GM18907 (cell line): ENCODE measurements at regions not wholly inside any gene's neighbourhood (a gene's known extent, or its start where the extent isn't known, plus 50 kb on each side); places are given as distances from the start of the nearest gene placed in this dataset.

ENCODE experiments used
- ATAC-seq: cut with Tn5 transposase; IDR thresholded peaks from one replicate; pipeline ENCODE4 v1.9.1; 2021; ENCODE audit warnings: mild to moderate bottlenecking, moderate library complexity; ENCODE audit not compliant: unreplicated experiment

GRCh38 chr9:119556129-119556875, 187.1 kb upstream of the BRINP1 start:
- peak; percentile 98 for ATAC-seq

DNA sequence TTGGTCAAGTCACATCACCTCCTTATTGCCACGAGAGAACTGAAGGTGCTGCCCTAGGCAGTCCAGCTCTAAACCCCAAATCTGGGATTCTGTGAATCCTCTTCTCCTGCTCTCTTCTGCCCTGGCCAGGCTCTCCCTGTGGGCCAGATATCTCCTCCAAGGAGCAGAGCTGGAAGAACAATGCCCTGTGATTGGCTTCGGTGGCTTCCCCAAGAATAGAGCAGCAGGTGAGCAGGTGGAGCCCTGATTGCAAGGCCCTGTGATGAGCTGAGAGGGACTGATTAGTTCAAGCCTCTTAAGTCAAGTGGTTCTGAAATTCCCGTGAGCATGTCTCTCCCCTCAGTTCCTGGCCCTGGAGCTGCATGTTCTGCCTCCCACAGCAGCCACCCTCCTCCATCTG, 175.3 kb upstream of the BRINP1 start:
- ATAC-seq, result no peak

DNA sequence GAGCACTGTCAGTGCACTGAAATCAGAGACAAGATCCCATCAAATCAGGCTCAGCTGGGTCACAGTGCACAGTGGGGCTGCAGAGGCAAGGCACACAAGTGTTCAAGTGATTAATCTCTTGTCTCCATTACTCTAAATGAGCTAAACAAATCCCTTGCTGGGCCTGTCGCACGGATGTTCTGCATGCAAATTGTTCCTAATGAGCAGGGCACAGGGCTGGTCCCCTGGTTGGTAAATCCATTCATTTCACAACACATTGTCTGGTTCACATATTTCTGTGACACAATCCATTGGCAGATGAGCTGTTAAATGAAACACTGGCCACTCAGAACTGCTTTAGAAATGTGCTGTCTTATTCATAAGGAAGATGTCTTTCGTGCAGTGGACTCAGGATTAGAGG, 167.9 kb upstream of the BRINP1 start:
- ATAC-seq, result no peak

DNA sequence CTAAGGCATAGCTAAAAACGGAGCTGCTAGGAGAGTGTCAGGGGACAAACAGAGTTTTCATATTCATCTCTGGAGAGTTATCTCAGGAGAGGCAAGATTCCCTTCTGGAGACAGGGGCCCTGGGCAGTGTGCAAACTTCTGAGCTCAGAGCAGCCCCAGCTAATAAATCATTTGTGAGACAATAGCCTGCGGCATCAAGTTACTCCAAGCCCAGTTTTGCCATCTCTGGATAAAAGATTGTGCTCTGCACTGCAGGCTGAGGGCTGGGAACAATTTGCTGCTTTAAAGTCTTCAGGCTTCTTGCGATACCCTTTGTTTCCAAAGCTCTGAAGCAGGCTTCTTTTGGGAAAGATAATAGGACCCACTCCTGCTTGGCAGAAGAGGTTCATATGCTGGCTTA, 164.3 kb upstream of the BRINP1 start:
- ATAC-seq, result no peak

GRCh38 chr9:119526698-119527097, 157.5 kb upstream of the BRINP1 start:
- no peak for ATAC-seq

- ATAC-seq, result no peak
Measured at GRCh38 chr9:119523508-119523907, 154.3 kb upstream of the BRINP1 start.

DNA sequence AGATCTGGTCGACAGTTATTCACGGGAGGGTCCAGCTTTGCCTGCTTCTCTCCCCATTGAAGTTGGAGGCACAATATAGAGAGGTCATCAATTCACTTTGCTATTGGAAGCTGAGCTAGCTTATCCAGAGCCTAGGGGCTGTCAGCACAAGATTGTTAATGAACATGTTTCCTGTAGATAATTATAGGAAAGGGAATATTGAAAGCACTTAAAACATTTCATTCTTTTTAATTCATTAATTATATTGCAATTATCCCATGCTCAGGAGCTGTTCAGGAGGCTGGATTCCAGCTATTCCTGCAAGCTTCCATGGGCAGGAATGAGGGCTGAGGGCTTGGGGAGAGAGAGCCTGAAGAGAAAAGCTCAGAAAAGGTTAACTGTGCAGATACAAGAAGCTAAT, 153.1 kb upstream of the BRINP1 start:
- no peak for ATAC-seq

GRCh38 chr9:119509291-119509905, 140.2 kb upstream of the BRINP1 start:
- ATAC-seq, result no peak

DNA sequence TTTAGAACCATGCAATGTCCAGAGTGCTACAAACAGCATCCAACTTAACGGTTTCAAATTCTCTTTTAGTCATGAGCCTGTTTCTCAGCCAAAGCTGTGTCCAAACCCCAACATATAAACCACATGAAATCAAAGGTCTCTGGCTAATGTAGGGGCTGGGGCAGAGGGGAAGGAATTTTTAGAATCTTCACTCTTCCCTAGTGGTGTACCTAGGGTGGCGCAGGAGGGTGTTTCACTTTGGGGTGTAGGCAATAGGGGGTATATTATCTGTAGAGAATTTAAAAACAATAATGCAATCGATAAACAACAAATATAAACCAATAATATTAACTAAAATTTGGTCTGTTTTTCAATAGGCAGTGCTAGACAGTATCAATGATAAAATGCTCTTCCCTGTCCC, 132.1 kb upstream of the BRINP1 start:
- ATAC-seq, result no peak

- no peak for ATAC-seq
Measured at GRCh38 chr9:119500072-119500771, 131.0 kb upstream of the BRINP1 start.

- no peak for ATAC-seq
Measured at GRCh38 chr9:119487118-119487827, 118.0 kb upstream of the BRINP1 start.

DNA sequence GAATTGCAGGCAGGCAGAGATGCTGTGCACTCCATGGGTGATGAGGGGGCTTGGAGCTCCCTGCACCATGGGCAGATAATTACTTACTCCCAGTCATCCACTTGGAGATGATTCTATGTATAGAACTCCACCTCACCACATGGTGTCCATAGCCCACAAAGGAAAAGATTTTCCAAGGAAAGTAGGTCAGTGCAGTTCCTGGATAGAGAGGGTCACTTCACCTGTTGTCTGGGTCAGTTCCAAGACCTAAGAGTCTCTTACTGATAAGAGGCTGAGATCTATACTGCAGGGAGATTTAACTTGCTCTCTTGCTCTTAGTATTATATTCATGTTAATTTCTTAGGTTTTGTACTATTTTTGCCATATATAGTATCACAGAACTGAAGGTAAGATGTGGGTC, 113.9 kb upstream of the BRINP1 start:
- ATAC-seq, result no peak

DNA sequence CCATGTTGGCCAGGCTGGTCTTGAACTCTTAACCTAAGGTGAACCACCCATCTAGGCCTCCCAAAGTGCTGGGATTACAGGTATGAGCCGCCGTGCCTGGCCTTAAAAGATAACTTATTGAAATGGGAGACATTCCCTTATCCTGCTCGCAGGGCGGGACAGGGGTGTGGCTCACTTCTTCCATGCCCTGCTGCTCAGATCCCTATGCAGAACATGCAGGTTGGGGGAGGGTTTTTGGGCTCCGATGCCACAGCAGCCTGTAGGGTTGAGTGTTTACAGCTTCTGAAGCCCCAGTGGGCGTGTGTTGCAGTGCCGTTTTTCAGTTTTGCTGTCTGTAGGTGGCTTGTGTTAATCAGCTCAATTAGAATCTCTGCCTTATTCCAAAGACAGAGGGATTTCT, 108.0 kb upstream of the BRINP1 start:
- no peak for ATAC-seq

- no peak for ATAC-seq
Measured at GRCh38 chr9:119458068-119458467, 88.8 kb upstream of the BRINP1 start.

DNA sequence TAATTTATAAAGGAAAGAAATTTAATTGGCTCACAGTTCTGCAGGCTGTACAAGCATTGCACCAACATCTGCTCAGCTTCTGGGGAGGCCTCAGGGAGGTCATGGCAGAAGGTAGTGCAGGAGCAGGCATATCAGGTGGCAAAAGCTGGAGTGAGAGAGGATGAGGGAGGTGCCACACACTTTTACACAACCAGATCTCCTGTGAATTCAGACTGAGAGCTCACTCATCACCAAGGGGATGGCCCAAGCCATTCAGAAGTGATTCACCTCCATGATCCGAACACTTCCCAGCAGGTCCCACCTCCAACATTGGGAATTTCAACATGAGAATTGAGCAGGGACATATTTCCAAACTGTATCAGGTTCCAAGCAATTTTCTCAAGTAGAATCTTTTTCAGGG, 84.7 kb upstream of the BRINP1 start:
- ATAC-seq, result no peak

GRCh38 chr9:119453490-119453911, 84.3 kb upstream of the BRINP1 start:
- no peak for ATAC-seq

GRCh38 chr9:119451426-119451825, 82.2 kb upstream of the BRINP1 start:
- ATAC-seq, result no peak

DNA sequence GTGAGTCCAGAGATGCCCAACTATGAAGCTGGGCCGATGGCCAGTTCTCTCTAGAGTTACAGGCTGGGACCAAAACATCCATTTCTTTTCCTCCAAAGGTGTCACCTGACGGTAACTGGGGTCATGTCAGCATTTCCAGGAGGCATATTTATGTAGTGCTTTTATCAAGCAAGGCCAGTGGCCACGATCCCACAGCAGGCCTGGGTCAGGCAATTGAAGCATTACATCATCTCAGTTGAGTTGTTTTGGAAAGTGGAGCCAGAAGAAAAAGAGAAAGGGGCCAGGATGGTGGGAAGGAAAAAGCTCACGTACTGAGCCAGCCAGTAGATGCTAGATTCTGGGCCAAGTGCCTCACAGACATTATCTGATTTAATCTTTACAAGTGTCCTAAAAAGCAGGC, 73.9 kb upstream of the BRINP1 start:
- ATAC-seq, result no peak

- no peak for ATAC-seq
Measured at GRCh38 chr9:119441832-119442231, 72.6 kb upstream of the BRINP1 start.

GRCh38 chr9:119441338-119441737, 72.1 kb upstream of the BRINP1 start:
- ATAC-seq, result no peak

DNA sequence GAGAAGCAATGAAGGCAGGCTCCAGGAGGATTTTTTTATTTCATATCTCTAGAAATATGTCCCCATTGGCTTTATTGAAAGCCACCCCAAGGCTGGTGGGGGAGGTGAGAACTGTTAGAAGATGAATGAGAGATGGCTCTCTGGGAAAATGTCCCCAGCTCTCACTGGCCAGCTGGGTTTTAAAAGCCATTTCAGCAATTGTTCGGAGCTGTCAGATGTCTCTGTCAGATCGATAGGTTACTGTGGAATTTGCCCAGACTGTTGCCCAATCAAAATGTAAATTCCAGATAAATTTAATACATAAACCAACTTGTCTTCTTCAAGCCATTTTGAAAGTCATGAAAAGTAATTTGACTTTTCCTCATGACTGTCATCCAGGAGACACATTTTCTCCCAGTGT, 67.0 kb upstream of the BRINP1 start:
- no peak for ATAC-seq

- no peak for ATAC-seq
Measured at GRCh38 chr9:119435076-119435475, 65.8 kb upstream of the BRINP1 start.
